HEK293 (cell line): ENCODE measurements at regions not wholly inside any gene's neighbourhood (a gene's known extent, or its start where the extent isn't known, plus 50 kb on each side); places are given as distances from the start of the nearest gene placed in this dataset.

Source experiments
- CTCF ChIA-PET: fragments of 350-600 bp; formaldehyde crosslinking; extraction: SDS; loops from one replicate; lab custom pipeline; 2021; ENCODE audit warnings: antibody characterized with exemption; lab: Yijun Ruan, JAX
- POLR2A ChIA-PET: fragments of 300-600 bp; formaldehyde crosslinking; extraction: SDS; loops from one replicate; lab custom pipeline; 2020; ENCODE audit warnings: antibody characterized with exemption, inconsistent platforms; lab: Yijun Ruan, JAX
- H3K27ac ChIP-seq: fragments of 200-500 bp; sonication (Bioruptor generic); 2 replicates; pipeline ENCODE4 v1.5.1; 2014; ENCODE audit warnings: low read depth, low read length, control low read depth, inconsistent platforms; ENCODE audit errors: extremely low read depth
- H3K36me3 ChIP-seq, 2 experiments: fragments of 200-500 bp in 1 of 2; sonication (Bioruptor generic) in 1 of 2; 1 replicate in 1 of 2; 2 replicates in 1 of 2; pipeline ENCODE4 v1.5.1; 2014 to 2017; ENCODE audit warnings: inconsistent platforms in 2 of 2, low read length in 2 of 2; ENCODE audit not compliant: control insufficient read depth in 2 of 2, insufficient read depth in 1 of 2
- H3K4me1 ChIP-seq: fragments of 200-500 bp; sonication (Bioruptor generic); 2 replicates; pipeline ENCODE4 v1.5.1; 2014; ENCODE audit warnings: mild to moderate bottlenecking, low read length, inconsistent platforms; ENCODE audit not compliant: control insufficient read depth, insufficient read depth
- H3K4me3 ChIP-seq: 2 replicates; pipeline ENCODE4 v1.5.1; 2011; ENCODE audit warnings: low read depth, mild to moderate bottlenecking, control low read depth, low read length, moderate library complexity
- H3K9me3 ChIP-seq: fragments of 200-500 bp; sonication (Bioruptor generic); 2 replicates; pipeline ENCODE4 v1.5.1; 2014; ENCODE audit warnings: low read depth, low read length, inconsistent platforms; ENCODE audit not compliant: control insufficient read depth, insufficient read depth
- GLI4 ChIP-seq: fragments of 450-650 bp; formaldehyde crosslinking; IDR thresholded peaks from 2 replicates; pipeline ENCODE4 v1.5.1; 2016; ENCODE audit warnings: missing biosample characterization, missing genetic modification characterization
- HOXA7 ChIP-seq: sonication (generic); formaldehyde crosslinking; IDR thresholded peaks from 2 replicates; pipeline ENCODE4 v1.8.1; 2022; ENCODE audit warnings: missing genetic modification reagents, borderline replicate concordance
- KLF8 ChIP-seq: fragments of 450-650 bp; formaldehyde crosslinking; IDR thresholded peaks from 2 replicates; pipeline ENCODE4 v1.5.1; 2016; ENCODE audit warnings: missing biosample characterization, missing genetic modification characterization
- SCRT2 ChIP-seq: fragments of 450-650 bp; formaldehyde crosslinking; IDR thresholded peaks from 2 replicates; pipeline ENCODE4 v1.5.1; 2016; ENCODE audit warnings: missing biosample characterization, missing genetic modification characterization
- WT1 ChIP-seq: fragments of 450-650 bp; formaldehyde crosslinking; IDR thresholded peaks from 2 replicates; pipeline ENCODE4 v1.5.1; 2016; ENCODE audit warnings: missing biosample characterization, missing genetic modification characterization
- ZNF140 ChIP-seq: fragments of 450-650 bp; formaldehyde crosslinking; IDR thresholded peaks from 2 replicates; pipeline ENCODE4 v1.5.1; 2016; ENCODE audit warnings: missing biosample characterization, missing genetic modification characterization
- ZNF202 ChIP-seq: fragments of 450-650 bp; formaldehyde crosslinking; IDR thresholded peaks from 2 replicates; pipeline ENCODE4 v1.5.1; 2016; ENCODE audit warnings: missing biosample characterization, missing genetic modification characterization, borderline replicate concordance
- ZNF239 ChIP-seq: fragments of 450-650 bp; formaldehyde crosslinking; IDR thresholded peaks from 2 replicates; pipeline ENCODE4 v1.5.1; 2016; ENCODE audit warnings: missing biosample characterization, missing genetic modification characterization
- ZNF24 ChIP-seq: fragments of 450-650 bp; formaldehyde crosslinking; IDR thresholded peaks from 2 replicates; pipeline ENCODE4 v1.5.1; 2016; ENCODE audit warnings: missing biosample characterization, missing genetic modification characterization
- ZNF292 ChIP-seq: fragments of 450-650 bp; formaldehyde crosslinking; IDR thresholded peaks from 2 replicates; pipeline ENCODE4 v1.5.1; 2016; ENCODE audit warnings: low read depth, missing biosample characterization, missing genetic modification characterization, borderline replicate concordance
- ZNF510 ChIP-seq: fragments of 450-650 bp; formaldehyde crosslinking; IDR thresholded peaks from 2 replicates; pipeline ENCODE4 v1.5.1; 2018; ENCODE audit warnings: mild to moderate bottlenecking, missing genetic modification characterization, missing biosample characterization; ENCODE audit not compliant: insufficient replicate concordance
- ZNF596 ChIP-seq: fragments of 450-650 bp; IDR thresholded peaks from 2 replicates; pipeline ENCODE4 v1.5.0; 2018; ENCODE audit warnings: missing biosample characterization, mild to moderate bottlenecking, missing genetic modification characterization, moderate library complexity
- ZNF600 ChIP-seq: fragments of 450-650 bp; formaldehyde crosslinking; IDR thresholded peaks from 2 replicates; pipeline ENCODE4 v1.5.1; 2016; ENCODE audit warnings: missing biosample characterization, missing genetic modification characterization
- ZNF677 ChIP-seq: fragments of 450-650 bp; IDR thresholded peaks from 2 replicates; pipeline ENCODE4 v1.5.0; 2018; ENCODE audit warnings: missing biosample characterization, mild to moderate bottlenecking, missing genetic modification characterization, moderate library complexity
- ZSCAN23 ChIP-seq: fragments of 450-650 bp; formaldehyde crosslinking; IDR thresholded peaks from 2 replicates; pipeline ENCODE4 v1.5.1; 2016; ENCODE audit warnings: missing biosample characterization, missing genetic modification characterization
- ZSCAN30 ChIP-seq: fragments of 450-650 bp; IDR thresholded peaks from 2 replicates; pipeline ENCODE4 v1.5.1; 2018; ENCODE audit warnings: missing biosample characterization, mild to moderate bottlenecking, missing genetic modification characterization, moderate library complexity
- TF ChIP-seq, protein P1 (sequence below): sonication (generic); formaldehyde crosslinking; IDR thresholded peaks from 2 replicates; pipeline ENCODE4 v1.8.1; 2022; ENCODE audit warnings: mild to moderate bottlenecking, moderate library complexity, missing genetic modification reagents
- TF ChIP-seq, protein P2 (sequence below): fragments of 450-650 bp; formaldehyde crosslinking; IDR thresholded peaks from 2 replicates; pipeline ENCODE4 v1.5.1; 2016; ENCODE audit warnings: missing biosample characterization, missing genetic modification characterization
- TF ChIP-seq, protein P3 (sequence below): fragments of 450-650 bp; formaldehyde crosslinking; IDR thresholded peaks from 2 replicates; pipeline ENCODE4 v1.5.1; 2016; ENCODE audit warnings: missing biosample characterization, missing genetic modification characterization
- TF ChIP-seq, protein P4 (sequence below): fragments of 450-650 bp; formaldehyde crosslinking; IDR thresholded peaks from 2 replicates; pipeline ENCODE4 v1.5.1; 2016; ENCODE audit warnings: missing biosample characterization, missing genetic modification characterization

DNA sequence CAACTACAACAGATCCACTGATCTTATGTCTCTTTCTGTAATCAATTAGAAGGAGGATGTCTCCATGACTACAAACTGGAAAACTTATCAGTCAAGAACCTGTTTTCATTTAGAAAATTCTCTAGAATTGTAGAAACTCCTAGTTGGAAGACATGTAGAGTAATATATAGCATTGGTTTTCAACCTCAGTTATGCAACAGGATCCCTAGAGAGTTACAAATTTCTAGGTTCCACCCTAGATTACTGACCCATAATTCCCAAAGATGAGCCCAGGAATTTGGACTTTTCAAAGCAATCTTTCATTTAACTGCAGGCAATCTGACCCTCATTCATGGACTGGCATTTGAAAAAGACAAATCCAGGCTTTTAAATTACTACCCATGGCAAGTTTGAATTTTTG, 116.9 kb upstream of the RAP2B start (continued):
- TF ChIP-seq, protein P1, sequence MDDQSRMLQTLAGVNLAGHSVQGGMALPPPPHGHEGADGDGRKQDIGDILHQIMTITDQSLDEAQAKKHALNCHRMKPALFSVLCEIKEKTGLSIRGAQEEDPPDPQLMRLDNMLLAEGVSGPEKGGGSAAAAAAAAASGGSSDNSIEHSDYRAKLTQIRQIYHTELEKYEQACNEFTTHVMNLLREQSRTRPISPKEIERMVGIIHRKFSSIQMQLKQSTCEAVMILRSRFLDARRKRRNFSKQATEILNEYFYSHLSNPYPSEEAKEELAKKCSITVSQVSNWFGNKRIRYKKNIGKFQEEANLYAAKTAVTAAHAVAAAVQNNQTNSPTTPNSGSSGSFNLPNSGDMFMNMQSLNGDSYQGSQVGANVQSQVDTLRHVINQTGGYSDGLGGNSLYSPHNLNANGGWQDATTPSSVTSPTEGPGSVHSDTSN = no peak
- TF ChIP-seq ZNF24 (tag by site-specific recombination) = no peak
- no peak for TF ChIP-seq ZSCAN30
- no peak for TF ChIP-seq HOXA7 (CRISPR knock-in tag)
- TF ChIP-seq ZSCAN23 (tag by site-specific recombination) = no peak
- no peak for TF ChIP-seq ZNF510 (tag by site-specific recombination)
- TF ChIP-seq, all 188 proteins: peak for 0

DNA sequence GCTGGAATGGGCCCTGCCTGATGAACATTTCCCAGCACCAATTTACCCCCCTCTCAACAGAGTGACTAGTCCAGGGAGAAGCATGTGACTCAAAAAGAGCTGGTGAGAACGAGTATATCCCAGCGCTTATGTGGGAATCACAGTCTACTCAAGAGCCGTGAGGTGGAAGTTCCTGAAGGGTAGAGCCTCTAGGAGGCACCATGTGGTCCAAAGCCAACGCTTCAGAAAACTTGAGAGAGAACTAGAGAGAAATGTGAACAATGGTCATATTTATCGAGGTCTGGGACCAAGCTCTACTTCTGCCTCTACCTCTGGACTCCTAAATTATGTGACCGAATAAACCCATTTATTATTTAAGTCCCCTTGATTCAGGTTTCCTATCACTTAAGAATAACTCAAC, 111.0 kb upstream of the RAP2B start:
- Histone ChIP-seq H3K4me1 (no peaks in the 10 kb centered on the region), H3K27ac (no peak overlapping the region), H3K36me3 (no peaks in the 10 kb centered on the region), H3K4me3 (no peak overlapping the region), H3K9me3 (no peaks in the 10 kb centered on the region)
- TF ChIP-seq, protein P2, sequence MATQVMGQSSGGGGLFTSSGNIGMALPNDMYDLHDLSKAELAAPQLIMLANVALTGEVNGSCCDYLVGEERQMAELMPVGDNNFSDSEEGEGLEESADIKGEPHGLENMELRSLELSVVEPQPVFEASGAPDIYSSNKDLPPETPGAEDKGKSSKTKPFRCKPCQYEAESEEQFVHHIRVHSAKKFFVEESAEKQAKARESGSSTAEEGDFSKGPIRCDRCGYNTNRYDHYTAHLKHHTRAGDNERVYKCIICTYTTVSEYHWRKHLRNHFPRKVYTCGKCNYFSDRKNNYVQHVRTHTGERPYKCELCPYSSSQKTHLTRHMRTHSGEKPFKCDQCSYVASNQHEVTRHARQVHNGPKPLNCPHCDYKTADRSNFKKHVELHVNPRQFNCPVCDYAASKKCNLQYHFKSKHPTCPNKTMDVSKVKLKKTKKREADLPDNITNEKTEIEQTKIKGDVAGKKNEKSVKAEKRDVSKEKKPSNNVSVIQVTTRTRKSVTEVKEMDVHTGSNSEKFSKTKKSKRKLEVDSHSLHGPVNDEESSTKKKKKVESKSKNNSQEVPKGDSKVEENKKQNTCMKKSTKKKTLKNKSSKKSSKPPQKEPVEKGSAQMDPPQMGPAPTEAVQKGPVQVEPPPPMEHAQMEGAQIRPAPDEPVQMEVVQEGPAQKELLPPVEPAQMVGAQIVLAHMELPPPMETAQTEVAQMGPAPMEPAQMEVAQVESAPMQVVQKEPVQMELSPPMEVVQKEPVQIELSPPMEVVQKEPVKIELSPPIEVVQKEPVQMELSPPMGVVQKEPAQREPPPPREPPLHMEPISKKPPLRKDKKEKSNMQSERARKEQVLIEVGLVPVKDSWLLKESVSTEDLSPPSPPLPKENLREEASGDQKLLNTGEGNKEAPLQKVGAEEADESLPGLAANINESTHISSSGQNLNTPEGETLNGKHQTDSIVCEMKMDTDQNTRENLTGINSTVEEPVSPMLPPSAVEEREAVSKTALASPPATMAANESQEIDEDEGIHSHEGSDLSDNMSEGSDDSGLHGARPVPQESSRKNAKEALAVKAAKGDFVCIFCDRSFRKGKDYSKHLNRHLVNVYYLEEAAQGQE (tag by site-specific recombination) = no peak
- no peak for TF ChIP-seq ZNF596
- no peak for TF ChIP-seq GLI4 (tag by site-specific recombination)
- TF ChIP-seq SCRT2 = no peak
- TF ChIP-seq WT1 (tag by site-specific recombination) = no peak
- no peak for TF ChIP-seq ZNF292 (tag by site-specific recombination)
- TF ChIP-seq ZNF677 (tag by site-specific recombination) = no peak
- TF ChIP-seq, protein P3, sequence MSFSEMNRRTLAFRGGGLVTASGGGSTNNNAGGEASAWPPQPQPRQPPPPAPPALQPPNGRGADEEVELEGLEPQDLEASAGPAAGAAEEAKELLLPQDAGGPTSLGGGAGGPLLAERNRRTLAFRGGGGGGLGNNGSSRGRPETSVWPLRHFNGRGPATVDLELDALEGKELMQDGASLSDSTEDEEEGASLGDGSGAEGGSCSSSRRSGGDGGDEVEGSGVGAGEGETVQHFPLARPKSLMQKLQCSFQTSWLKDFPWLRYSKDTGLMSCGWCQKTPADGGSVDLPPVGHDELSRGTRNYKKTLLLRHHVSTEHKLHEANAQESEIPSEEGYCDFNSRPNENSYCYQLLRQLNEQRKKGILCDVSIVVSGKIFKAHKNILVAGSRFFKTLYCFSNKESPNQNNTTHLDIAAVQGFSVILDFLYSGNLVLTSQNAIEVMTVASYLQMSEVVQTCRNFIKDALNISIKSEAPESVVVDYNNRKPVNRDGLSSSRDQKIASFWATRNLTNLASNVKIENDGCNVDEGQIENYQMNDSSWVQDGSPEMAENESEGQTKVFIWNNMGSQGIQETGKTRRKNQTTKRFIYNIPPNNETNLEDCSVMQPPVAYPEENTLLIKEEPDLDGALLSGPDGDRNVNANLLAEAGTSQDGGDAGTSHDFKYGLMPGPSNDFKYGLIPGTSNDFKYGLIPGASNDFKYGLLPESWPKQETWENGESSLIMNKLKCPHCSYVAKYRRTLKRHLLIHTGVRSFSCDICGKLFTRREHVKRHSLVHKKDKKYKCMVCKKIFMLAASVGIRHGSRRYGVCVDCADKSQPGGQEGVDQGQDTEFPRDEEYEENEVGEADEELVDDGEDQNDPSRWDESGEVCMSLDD (tag by site-specific recombination) = no peak
- TF ChIP-seq ZNF140 (tag by site-specific recombination) = no peak
- TF ChIP-seq ZNF202 (tag by site-specific recombination) = no peak
- no peak for TF ChIP-seq ZNF600
- TF ChIP-seq, protein P4, sequence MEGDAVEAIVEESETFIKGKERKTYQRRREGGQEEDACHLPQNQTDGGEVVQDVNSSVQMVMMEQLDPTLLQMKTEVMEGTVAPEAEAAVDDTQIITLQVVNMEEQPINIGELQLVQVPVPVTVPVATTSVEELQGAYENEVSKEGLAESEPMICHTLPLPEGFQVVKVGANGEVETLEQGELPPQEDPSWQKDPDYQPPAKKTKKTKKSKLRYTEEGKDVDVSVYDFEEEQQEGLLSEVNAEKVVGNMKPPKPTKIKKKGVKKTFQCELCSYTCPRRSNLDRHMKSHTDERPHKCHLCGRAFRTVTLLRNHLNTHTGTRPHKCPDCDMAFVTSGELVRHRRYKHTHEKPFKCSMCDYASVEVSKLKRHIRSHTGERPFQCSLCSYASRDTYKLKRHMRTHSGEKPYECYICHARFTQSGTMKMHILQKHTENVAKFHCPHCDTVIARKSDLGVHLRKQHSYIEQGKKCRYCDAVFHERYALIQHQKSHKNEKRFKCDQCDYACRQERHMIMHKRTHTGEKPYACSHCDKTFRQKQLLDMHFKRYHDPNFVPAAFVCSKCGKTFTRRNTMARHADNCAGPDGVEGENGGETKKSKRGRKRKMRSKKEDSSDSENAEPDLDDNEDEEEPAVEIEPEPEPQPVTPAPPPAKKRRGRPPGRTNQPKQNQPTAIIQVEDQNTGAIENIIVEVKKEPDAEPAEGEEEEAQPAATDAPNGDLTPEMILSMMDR (tag by site-specific recombination) = no peak
- TF ChIP-seq KLF8 = no peak
- TF ChIP-seq ZNF239 (tag by site-specific recombination) = no peak
- ChIA-PET CTCF (no interaction called here), POLR2A (no interaction called here)
